DMS 273 treated with DMSO at 0.1 percent for 48 hours (cell line): ENCODE measurements at regions not wholly inside any gene's neighbourhood (a gene's known extent, or its start where the extent isn't known, plus 50 kb on each side); places are given as distances from the start of the nearest gene placed in this dataset.
"Not testable (repeated sequence)": the region's sequence is repeated elsewhere in the genome, so short reads cannot be mapped to it uniquely, and the experiment has no call there.

ENCODE experiments used
- DNase-seq: peaks from one replicate; lab custom pipeline; 2025; lab: John Stamatoyannopoulos, UW

DNA sequence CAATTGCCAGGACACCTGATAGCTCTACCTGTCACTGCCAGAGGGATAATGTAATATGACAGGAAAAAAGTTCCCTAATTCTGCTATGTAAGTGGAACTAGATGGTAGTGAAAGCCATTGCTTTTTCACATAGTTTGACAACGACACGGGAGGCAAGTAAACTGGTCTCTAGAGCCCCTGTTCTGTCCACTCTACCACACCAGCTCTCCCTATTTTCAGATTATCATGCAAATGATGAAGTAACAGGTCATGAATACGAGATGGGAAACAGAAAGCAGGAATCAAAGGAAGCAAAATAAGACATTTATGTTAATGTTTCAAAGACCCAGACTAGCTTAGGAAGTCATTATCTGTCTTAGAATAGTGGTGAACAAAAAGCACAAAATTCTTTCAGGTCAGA lies 56.2 kb downstream of the TAF11L14 start:
- DNase-seq, result no peak

DNA sequence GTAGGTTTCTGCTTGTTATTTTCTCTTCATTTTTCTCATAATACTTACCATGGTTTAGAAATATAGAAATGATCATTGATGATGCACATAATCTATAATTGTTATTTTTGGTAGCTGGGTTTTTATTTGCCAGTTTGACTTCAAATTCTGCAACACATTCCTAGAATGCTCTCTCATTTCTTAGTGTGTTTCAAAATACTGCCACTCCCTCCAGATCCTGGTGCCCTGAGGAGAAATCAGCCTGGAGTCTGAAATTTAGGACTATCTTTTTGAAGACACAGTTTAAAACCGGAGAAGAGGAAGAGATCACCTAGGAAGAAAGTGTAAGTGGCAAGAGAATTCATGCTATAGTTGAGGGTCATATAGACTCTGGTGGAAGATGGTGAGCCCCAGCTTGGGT lies 57.5 kb downstream of the TAF11L14 start:
- DNase-seq, result no peak

DNA sequence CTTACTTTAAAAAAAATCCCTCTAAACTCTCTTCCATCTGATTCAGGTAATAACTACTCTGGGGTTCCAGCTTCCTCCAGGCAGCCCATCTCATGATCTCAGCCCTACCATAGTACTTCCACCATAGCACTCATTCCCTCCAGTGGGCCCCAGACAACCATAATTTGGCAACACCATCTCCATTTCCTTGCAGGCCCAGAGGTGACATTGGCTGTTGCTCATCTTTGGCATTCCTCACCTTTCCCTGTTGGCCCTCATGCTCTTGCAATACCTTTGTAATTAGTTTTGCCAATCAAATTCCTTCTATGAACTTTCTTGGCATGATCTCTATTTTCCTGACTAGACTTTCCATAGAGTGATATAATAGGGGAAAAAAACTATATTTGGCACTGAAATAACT lies 60.1 kb downstream of the TAF11L14 start:
- DNase-seq, result no peak

DNA sequence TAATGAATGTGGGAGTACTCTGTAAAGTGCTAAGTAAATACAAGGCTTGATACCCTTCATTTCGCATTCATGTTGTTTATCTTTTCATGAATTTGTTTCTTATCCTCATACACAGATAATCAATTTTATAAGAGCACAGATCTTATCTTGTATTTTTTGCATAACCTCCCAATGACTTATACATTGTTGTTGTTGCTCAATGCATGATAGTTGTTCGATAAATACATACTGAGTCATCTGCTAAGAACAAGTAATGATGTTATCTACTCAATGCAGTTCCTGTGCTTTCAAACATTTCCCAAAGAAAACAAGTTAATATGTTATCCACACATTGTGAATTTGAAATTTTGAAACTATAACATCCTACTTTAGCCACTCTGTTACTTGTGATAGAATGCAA lies 60.7 kb downstream of the TAF11L14 start:
- no peak for DNase-seq

DNA sequence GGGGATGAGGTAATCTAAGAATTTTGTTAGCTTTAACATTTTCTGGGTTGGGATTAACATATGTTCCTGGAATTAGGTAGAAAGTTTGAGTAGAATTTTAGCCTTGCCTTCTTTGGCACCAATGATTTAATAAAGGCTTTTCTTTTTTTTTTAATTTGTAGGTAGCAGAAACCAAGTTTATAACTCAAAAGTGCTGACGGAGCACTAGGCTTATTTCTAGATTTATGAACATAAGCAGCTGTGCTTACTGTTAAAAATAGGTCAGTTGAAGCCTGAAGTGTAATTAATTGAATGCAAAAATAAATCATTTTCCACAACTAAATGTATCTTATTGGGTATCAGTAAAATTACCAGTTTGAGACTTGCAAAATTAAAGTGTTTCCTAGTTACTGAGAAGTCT lies 62.4 kb downstream of the TAF11L14 start:
- no peak for DNase-seq

GRCh38 chr5:17697671-17698070 lies 63.4 kb downstream of the TAF11L14 start:
- DNase-seq, result no peak

- DNase-seq, result no peak
Measured at GRCh38 chr5:17709011-17709710, 74.9 kb downstream of the TAF11L14 start.

GRCh38 chr5:17713301-17713700 lies 79.0 kb downstream of the TAF11L14 start:
- DNase-seq, result no peak

DNA sequence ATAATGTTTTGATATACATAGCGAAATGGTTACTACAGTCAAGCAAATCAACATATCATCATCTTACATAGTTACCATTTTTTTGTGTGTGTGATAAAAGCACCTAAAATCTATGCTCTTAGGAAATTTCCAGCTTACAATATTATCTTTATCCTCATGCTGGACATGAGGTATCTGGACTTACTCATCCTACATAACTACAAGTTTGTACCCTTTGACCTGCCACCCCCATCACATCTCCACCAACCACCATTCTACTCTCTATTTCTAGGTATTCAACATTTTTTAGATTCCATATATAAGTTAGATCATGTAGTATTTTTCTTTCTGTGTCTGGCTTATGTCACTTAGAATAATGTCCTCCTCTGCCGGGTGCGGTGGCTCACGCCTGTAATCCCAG lies 79.9 kb downstream of the TAF11L14 start:
- no peak for DNase-seq

- no peak for DNase-seq
Measured at GRCh38 chr5:17719592-17719991, 85.3 kb downstream of the TAF11L14 start.

DNA sequence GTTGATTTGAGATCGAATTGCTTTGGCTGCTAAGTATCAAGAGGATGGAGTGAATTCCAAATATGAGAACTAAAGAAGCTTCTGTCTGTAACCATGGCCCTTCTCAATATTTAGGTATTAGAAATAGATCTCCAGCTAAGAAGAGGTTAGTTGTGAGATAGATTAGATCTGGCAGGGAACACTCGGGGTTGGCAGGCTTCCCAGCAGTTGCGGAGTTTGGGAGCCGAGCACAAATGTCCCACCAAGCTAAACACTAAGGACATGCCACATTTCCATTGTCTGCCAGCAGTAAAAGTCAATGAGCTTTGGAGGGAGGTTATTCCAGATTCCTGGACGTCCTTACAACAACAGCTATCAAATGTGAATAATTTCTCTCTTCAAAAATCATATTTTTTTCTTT lies 85.8 kb downstream of the TAF11L14 start:
- DNase-seq, result no peak

DNA sequence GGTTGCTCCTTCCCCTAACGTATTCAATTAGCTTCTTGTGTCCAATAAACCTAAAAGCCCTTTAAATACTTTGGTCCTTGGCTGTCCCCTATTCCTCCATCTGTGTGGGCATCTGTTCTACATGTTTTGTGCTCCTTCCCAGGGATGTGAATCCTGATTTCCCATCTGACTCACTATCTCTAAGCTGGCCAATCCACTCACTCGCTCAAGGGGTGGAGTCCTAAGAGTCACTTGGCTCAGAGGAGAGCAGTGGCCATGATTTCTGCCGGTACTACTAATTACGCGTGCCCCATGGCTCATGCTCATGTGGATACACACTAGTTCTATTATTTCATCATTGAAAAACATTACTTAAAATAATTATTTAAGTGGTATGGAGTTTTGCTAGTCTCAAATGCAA lies 89.6 kb downstream of the TAF11L14 start:
- DNase-seq, result peak; percentile 8

DNA sequence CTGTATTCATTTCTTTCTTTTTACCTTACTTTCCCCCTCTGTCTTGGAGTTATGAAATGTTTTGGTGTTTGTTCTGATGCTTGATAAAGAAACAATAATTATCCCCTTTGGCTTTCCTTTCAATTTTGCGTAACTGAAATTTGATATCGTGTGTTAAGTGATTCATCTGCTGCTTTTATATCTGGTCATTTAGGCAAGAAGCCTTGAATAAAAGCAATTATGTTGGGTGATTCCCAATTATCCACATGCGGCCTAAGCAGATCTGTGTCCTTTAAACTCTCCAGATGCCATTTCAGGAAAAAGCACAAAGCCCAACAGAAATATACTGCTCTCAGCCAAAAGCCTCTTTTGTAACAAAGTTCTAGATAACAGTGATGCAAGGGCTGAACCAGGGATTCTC lies 92.8 kb downstream of the TAF11L14 start:
- peak; percentile 13 for DNase-seq

DNA sequence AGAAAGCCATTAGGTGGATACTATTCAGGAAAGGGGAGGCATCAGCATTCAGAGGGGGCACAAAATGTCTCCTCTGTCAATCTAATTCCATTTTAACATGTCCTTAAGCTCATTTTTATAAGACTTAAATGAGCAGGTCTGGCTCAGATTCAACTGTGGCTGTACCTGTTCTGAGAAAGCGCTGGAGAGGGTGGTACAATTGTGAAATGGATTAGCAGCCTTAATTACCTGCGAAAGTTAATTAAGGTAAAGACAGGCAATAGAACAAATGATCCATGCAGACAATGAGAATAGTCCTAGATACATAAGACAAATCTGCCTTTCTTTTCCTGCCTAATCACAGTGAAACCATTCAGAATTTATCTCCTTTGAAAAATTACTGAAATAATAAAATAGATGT lies 96.2 kb downstream of the TAF11L14 start:
- DNase-seq, result no peak

- DNase-seq, result peak; percentile 24
Measured at GRCh38 chr5:17732351-17732923, 98.2 kb downstream of the TAF11L14 start.

DNA sequence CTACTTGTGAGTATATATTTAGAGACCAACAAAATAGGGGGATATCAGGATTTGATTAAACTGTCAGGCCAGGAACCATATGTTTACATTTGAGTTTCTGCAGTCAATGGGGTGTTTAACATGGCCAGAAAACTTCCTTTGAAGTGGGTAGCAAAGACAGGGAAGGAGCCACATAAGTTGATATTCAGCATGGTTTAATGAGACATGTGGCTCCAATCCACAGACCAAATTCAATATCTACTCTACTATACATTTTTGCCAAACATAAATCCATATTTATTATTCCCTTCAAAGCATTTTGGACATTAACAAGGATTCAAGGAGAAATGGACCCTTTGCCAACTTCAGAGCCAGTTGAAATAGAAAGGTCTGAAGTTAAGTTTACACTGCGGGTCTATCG lies 99.8 kb downstream of the TAF11L14 start:
- no peak for DNase-seq

DNA sequence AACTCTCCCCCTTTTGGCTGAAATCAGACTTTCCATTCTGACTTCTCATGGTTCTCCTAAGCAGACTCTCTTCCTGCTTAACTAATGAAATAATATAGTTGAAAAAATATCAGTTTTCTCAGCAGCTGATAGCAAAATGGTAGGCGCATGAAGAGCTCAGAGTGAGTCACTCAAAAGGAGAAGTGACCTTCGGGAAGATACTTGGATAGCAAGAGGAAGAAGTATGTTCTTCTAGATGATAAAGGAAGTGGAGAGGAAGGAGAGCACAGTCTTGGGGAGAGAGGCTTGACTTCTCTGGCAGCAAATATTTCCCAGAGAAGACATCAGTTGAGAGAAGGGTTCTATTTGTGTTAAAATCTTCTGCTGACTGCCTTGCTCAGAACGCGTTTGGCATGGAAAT lies 101.5 kb downstream of the TAF11L14 start:
- DNase-seq, result no peak

GRCh38 chr5:17737092-17737491 lies 102.8 kb downstream of the TAF11L14 start:
- no peak for DNase-seq

- DNase-seq, result no peak
Measured at GRCh38 chr5:17738446-17738845, 104.2 kb downstream of the TAF11L14 start.

GRCh38 chr5:17743580-17744435 lies 109.5 kb downstream of the TAF11L14 start:
- DNase-seq, result no peak

DNA sequence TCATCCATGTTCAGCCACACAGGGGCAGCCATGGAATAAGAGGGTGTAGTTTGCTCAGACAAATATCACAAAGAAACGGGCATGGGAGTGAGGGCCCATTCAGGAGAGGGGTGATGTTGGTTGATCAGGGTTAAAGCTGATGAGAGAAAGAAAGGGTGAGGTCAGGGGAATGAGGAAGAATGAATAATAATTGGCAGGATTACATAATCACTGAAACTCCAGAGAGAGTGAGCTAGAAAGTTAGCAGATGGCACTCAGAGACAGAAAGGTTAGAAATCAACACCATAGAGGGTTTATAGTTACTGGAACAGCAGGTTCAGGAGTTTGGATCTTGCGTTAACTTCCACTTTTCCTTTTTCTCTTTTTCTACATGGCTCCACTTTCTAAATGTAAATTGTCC lies 113.9 kb downstream of the TAF11L14 start:
- peak; percentile 51 for DNase-seq

- no peak for DNase-seq
Measured at GRCh38 chr5:17748941-17749340, 114.7 kb downstream of the TAF11L14 start.

DNA sequence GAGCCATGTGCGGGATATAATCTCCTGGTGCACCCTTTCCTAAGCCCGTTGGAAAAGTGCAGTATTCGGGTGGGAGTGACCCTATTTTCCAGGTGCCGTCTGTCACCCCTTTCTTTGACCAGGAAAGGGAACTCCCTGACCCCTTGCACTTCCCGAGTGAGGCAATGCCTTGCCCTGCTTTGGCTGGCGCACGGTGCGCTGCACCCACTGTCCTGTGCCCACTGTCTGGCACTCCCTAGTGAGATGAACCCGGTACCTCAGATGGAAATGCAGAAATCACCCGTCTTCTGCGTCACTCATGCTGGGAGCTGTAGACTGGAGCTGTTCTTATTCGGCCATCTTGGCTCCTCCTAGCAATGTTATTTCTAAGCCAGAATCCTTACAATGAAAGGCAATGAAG lies 121.1 kb downstream of the TAF11L14 start:
- DNase-seq, result not testable (repeated sequence)
